ENCODE measurements at regions not wholly inside any gene's neighbourhood (a gene's known extent, or its start where the extent isn't known, plus 50 kb on each side); places are given as distances from the start of the nearest gene placed in this dataset.

DNA sequence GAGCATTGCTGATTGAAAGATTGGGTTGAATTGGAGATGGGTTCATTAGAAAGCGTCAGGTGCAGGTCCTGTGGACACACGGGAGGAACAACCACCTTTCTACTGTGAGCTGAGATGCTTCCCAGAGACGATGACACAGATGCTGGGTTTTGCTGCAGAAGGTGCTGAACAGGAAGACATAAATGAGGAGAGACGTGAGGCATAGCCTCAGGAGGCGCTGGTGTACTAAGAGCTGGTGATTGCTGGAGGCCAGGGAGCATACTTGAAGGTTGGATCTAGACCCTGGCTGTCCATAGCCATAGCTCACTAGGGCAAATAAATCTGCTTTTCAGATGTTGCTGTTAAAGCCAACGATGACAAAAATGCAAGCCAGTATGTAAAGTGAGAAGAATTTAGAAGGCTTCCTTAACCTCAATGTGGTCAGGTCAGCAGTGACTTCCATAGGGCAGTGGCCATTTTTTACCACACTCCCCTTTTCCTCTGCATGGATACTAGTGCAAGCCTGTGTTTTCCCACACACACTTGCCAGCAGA lies 153.7 kb downstream of the SOX11 start:
- Mint-ChIP-seq H3K27me3 (no peaks in the 10 kb centered on the region), H3K4me1 (no peaks in the 10 kb centered on the region), H3K9me3 (ENCODE audit: low read depth) (no peaks in the 10 kb centered on the region), H3K4me3 (no peak overlapping the region), H3K27ac (no peak overlapping the region), H3K36me3 (ENCODE audit: low read depth) (no peaks in the 10 kb centered on the region)
- no peak for DNase-seq
- intact Hi-C loops (cut with DNase I, micrococcal nuclease): no loop called here
- no peak for ATAC-seq
- POLR2A ChIA-PET: no interaction called here
- CTCF ChIA-PET: no interaction called here

DNA sequence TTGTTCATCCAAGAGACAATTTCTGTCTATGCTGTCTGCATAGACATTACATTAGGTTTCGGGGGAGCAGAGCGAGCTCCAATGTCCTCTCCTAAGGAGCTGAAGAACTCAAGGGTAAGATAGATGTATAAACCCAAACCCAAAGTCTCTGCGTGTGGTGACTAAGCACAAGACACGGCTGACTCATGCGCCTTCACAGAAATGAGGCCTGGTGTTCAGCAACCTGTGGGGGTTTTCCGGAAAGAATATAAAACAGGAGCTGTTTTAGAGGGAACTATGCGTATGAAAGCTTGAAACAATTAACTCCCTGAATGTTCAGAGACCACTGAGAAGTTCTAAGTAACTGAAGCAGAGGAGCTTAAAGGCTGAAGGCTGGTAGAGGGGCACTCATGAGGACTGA lies 154.7 kb downstream of the SOX11 start:
- no peaks in the 10 kb centered on the region for H3K27me3 Mint-ChIP-seq
- H3K27ac Mint-ChIP-seq: no peak overlapping the region
- ATAC-seq (no peak), DNase-seq (no peak)
- intact Hi-C loops (cut with DNase I, micrococcal nuclease): no loop called here
- ChIA-PET CTCF (no interaction called here), POLR2A (no interaction called here)
- no peaks in the 10 kb centered on the region for H3K36me3 Mint-ChIP-seq (ENCODE audit: low read depth)
- no peak overlapping the region for H3K4me3 Mint-ChIP-seq
- H3K9me3 Mint-ChIP-seq (ENCODE audit: low read depth): no peaks in the 10 kb centered on the region
- H3K4me1 Mint-ChIP-seq: no peaks in the 10 kb centered on the region

DNA sequence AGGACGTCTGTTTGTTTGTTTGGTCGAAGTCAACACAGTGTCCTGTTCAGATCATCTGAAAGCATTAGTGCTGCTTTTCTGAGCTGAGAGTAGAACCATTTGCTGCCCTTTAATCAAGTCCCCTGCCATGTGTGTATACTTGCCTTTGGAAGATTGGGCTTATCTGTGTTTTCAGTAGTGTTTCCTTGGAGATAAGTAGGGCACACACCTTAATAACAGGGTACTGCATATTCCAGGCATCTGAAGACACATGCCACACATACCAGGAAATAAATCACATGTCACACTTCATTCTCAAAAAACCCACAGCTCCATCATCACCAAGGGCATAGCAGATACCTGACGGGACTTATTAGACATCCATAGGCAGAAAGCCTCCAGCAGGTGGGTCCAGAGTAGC lies 157.4 kb downstream of the SOX11 start:
- no peak overlapping the region for H3K4me3 Mint-ChIP-seq
- no peak overlapping the region for H3K27ac Mint-ChIP-seq
- CTCF ChIA-PET: no interaction called here
- no peaks in the 10 kb centered on the region for H3K27me3 Mint-ChIP-seq
- no peaks in the 10 kb centered on the region for H3K4me1 Mint-ChIP-seq
- POLR2A ChIA-PET: no interaction called here
- DNase-seq: no peak
- no peak for ATAC-seq
- intact Hi-C loops (cut with DNase I, micrococcal nuclease): no loop called here
- H3K9me3 Mint-ChIP-seq (ENCODE audit: low read depth): no peaks in the 10 kb centered on the region
- H3K36me3 Mint-ChIP-seq (ENCODE audit: low read depth): no peaks in the 10 kb centered on the region

DNA sequence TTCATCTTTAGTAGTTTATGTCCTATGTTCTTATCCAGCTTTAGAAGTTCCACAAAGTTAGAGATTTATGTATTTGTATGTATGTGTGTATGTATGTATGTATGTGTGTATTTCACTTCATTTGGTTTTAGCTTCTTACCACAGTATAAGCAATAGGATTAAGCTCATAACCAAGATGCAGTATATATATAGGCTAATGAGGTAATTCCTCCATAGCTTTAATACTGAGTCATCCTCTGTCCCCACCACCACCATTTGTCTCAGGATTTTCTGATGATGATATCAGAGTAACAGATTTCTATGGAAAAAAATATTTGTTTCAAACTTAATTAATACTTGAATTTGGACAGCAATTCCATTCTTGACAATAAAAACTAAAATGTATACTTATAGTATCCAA lies 159.2 kb downstream of the SOX11 start:
- Mint-ChIP-seq H3K4me1 (no peaks in the 10 kb centered on the region), H3K27ac (no peak overlapping the region), H3K36me3 (ENCODE audit: low read depth) (no peaks in the 10 kb centered on the region), H3K27me3 (no peaks in the 10 kb centered on the region), H3K4me3 (no peak overlapping the region), H3K9me3 (ENCODE audit: low read depth) (no peaks in the 10 kb centered on the region)
- ATAC-seq (no peak), DNase-seq (no peak)
- ChIA-PET CTCF (no interaction called here), POLR2A (no interaction called here)
- intact Hi-C loops (cut with DNase I, micrococcal nuclease): no loop called here

DNA sequence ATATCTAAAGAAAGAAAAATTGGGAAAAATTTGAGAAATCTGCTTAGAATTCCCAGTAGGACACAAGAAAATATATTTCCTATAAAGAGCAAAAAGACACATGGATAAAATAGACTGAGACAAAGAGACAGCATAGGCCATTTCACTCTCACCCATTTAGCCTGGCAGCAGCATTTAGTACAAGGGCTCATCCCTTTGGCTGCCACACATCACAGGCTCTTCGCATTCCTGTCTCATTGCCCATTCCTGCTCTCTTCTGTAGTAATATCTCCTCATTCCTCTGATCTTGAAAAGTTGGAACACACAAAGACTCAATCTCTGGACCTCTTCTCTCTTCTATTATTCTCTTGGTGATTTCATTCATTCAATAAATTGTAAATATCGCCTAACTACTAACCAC lies 162.6 kb downstream of the SOX11 start:
- ATAC-seq (no peak), DNase-seq (no peak)
- POLR2A ChIA-PET: no interaction called here
- Mint-ChIP-seq H3K27me3 (no peaks in the 10 kb centered on the region), H3K4me1 (no peaks in the 10 kb centered on the region), H3K9me3 (ENCODE audit: low read depth) (no peaks in the 10 kb centered on the region), H3K27ac (no peak overlapping the region), H3K4me3 (no peak overlapping the region), H3K36me3 (ENCODE audit: low read depth) (no peaks in the 10 kb centered on the region)
- CTCF ChIA-PET: interaction anchor here (0.7 kb wide), 1 partner anchor 515 kb away, joined by 3 read pairs; no protein-coding TSS in a partner anchor
- intact Hi-C loops (cut with DNase I, micrococcal nuclease): no loop called here

DNA sequence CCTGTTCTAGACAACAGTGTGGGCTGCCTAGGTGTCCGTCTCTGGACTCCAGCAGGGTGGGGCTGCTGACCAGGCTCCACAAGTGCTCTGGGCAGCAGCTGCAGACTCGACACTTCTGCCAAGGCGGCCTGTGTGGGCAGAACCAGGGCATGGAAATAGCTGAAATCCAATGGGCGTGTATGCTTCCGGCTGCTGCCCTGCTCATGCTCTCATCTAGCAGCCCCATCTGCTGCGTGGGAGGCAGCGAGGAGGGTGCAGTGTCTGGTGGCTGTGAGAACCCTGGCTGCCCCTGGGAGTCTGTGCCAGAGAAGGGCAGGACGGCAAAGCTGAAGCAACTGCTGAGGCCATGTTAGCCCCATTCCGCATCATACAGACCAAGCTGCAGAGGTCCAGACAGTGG lies 174.9 kb downstream of the SOX11 start:
- H3K27me3 Mint-ChIP-seq: no peaks in the 10 kb centered on the region
- intact Hi-C loops (cut with DNase I, micrococcal nuclease): no loop called here
- H3K9me3 Mint-ChIP-seq (ENCODE audit: low read depth): peaks cover 2% of the 10 kb centered on the region
- no peak overlapping the region for H3K27ac Mint-ChIP-seq
- CTCF ChIA-PET: no interaction called here
- POLR2A ChIA-PET: no interaction called here
- DNase-seq (no peak), ATAC-seq (no peak)
- H3K36me3 Mint-ChIP-seq (ENCODE audit: low read depth): no peaks in the 10 kb centered on the region
- H3K4me1 Mint-ChIP-seq: no peaks in the 10 kb centered on the region
- H3K4me3 Mint-ChIP-seq: no peak overlapping the region

DNA sequence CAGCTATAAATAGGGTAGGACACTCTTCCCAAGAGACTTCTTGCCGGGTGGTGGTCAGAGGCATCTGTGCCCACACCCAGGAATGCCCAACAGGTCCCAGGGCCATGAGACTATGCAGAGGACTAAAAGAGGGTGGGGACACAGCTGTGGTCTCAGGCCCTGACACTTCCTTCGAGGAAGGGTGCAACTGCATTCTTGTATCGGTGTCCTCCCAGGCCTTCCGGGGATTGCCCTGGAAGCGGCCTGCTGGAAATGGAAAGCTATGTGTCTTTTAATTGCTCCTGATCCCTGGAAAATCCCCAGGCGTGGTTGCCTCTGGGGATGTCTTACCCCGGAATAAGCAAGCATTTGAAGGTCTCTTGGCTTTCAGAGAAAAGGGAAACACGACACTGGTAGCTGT lies 176.7 kb downstream of the SOX11 start:
- no peaks in the 10 kb centered on the region for H3K4me1 Mint-ChIP-seq
- no peaks in the 10 kb centered on the region for H3K36me3 Mint-ChIP-seq (ENCODE audit: low read depth)
- POLR2A ChIA-PET: interaction anchor here (0.6 kb wide), 1 partner anchor 12 kb away, joined by 3 read pairs; no protein-coding TSS in a partner anchor
- CTCF ChIA-PET: no interaction called here
- peaks cover 6% of the 10 kb centered on the region for H3K9me3 Mint-ChIP-seq (ENCODE audit: low read depth)
- DNase-seq (no peak), ATAC-seq (no peak)
- H3K27ac Mint-ChIP-seq: no peak overlapping the region
- no peak overlapping the region for H3K4me3 Mint-ChIP-seq
- H3K27me3 Mint-ChIP-seq: no peaks in the 10 kb centered on the region
- intact Hi-C loops (cut with DNase I, micrococcal nuclease): no loop called here

DNA sequence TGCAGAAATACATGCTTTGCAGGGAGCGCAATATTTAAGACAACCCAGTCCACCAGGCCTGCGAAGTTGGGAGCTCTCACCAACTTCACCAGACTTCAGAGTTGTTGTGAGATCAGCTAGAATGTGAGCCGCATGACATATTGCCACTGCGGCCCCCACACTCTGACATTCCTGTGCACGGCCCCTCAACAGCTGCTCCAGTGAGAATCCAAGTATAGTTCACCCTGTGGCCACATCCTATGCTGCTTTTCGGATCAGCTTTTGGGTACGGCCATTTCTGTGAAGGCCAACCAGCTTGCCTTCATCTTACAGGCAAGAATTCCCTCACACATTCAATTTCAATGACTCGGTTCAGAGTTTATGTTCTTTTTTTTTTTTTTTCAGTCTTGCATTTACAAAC lies 177.8 kb downstream of the SOX11 start:
- CTCF ChIA-PET: no interaction called here
- no peak overlapping the region for H3K27ac Mint-ChIP-seq
- H3K4me1 Mint-ChIP-seq: no peaks in the 10 kb centered on the region
- H3K36me3 Mint-ChIP-seq (ENCODE audit: low read depth): no peaks in the 10 kb centered on the region
- no peak overlapping the region for H3K4me3 Mint-ChIP-seq
- POLR2A ChIA-PET: no interaction called here
- DNase-seq (no peak), ATAC-seq (no peak)
- H3K27me3 Mint-ChIP-seq: no peaks in the 10 kb centered on the region
- intact Hi-C loops (cut with DNase I, micrococcal nuclease): no loop called here
- H3K9me3 Mint-ChIP-seq (ENCODE audit: low read depth): peaks cover 6% of the 10 kb centered on the region

DNA sequence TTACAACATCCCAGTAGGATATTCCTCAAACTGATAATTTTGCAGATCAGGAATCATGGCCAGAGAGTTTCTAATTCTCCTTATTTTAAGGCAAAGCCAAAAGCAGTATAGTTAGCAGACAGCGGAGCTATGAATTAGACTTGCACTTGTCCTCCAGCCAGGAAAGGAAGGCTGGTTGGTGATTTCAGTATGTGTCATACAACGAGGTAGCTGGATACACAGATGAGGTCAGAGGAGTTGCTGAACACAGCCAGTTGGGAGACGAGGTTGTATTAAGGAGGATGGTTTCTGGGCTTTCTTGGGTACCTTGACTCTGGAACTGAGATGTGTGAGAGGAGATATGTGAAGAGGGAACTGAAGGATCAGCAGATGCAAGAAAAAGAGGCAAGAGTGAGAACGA lies 185.2 kb downstream of the SOX11 start:
- POLR2A ChIA-PET: interaction anchor here (0.6 kb wide), 1 partner anchor 23 kb away, joined by 3 read pairs; no protein-coding TSS in a partner anchor
- Mint-ChIP-seq H3K36me3 (ENCODE audit: low read depth) (no peaks in the 10 kb centered on the region), H3K4me1 (no peaks in the 10 kb centered on the region), H3K4me3 (no peak overlapping the region), H3K9me3 (ENCODE audit: low read depth) (peaks cover 12% of the 10 kb centered on the region), H3K27me3 (no peaks in the 10 kb centered on the region), H3K27ac (no peak overlapping the region)
- intact Hi-C loops (cut with DNase I, micrococcal nuclease): no loop called here
- CTCF ChIA-PET: no interaction called here
- DNase-seq: no peak
- no peak for ATAC-seq

DNA sequence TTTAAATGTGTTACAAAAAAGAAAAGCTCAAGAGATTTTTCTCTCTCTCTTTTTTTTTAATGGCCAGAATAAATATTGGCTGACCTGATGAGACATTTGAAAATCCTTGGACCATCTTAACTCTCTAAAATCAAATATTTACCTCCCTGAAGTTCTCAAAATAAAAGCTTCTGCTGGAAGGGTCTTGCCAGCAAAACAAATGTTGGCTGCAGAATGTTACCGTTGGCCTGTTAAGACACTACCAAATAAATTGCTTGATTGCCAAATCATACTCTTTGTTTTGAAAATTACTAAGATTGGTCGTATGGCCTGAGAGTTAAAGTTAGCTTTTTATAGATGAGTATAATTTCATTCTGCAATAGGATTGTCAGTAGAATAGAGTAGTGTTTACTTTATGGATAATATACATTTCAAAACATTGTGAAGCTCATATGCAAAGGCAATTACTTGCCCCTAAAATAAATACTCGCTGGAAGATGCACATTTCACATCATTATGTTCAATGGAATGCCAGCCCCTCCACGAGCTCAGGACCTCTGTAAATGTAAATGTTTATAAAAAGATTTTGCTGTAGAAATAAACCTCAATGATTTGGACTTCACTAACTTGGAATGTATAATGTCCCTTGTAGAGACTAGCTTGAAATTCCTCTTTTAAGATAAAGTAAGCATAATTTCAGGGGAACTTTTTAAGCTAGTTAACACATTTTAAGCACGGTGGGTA lies 193.4 kb downstream of the SOX11 start:
- no peak overlapping the region for H3K4me3 Mint-ChIP-seq
- ChIA-PET CTCF (interaction anchor here (0.6 kb wide), 2 partner anchors 174 to 1354 kb away, joined by 3 read pairs; no protein-coding TSS in a partner anchor), POLR2A (no interaction called here)
- no peak for DNase-seq
- peaks cover 9% of the 10 kb centered on the region for H3K9me3 Mint-ChIP-seq (ENCODE audit: low read depth)
- no peaks in the 10 kb centered on the region for H3K27me3 Mint-ChIP-seq
- H3K4me1 Mint-ChIP-seq: no peaks in the 10 kb centered on the region
- ATAC-seq: no peak
- no peak overlapping the region for H3K27ac Mint-ChIP-seq
- no peaks in the 10 kb centered on the region for H3K36me3 Mint-ChIP-seq (ENCODE audit: low read depth)
- intact Hi-C loops (cut with DNase I, micrococcal nuclease): no loop called here

DNA sequence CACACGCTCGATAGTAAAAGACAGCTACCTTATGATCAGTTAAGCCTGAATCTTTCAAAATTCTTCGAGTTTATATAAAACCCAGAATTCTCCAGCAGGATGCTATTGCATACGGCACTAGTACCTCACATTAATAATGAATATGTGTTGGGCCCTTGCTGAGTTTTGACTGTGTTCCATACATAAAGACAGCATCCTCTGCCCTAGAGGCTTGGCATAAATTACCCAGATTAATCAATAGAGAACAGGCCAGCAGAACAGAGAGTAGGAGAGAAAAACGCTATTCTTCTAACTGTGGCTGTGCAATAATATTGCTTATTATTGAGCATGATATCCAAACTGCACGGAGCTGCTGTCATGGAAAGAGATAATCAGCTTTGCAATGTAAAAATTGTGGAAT lies 194.3 kb downstream of the SOX11 start:
- H3K27ac Mint-ChIP-seq: no peak overlapping the region
- no peak overlapping the region for H3K4me3 Mint-ChIP-seq
- POLR2A ChIA-PET: no interaction called here
- DNase-seq: no peak
- ATAC-seq: no peak
- H3K27me3 Mint-ChIP-seq: no peaks in the 10 kb centered on the region
- H3K9me3 Mint-ChIP-seq (ENCODE audit: low read depth): peaks cover 7% of the 10 kb centered on the region
- no peaks in the 10 kb centered on the region for H3K4me1 Mint-ChIP-seq
- CTCF ChIA-PET: interaction anchor here (0.7 kb wide), 1 partner anchor 9 kb away, joined by 3 read pairs; no protein-coding TSS in a partner anchor
- no peaks in the 10 kb centered on the region for H3K36me3 Mint-ChIP-seq (ENCODE audit: low read depth)
- intact Hi-C loops (cut with DNase I, micrococcal nuclease): no loop called here

DNA sequence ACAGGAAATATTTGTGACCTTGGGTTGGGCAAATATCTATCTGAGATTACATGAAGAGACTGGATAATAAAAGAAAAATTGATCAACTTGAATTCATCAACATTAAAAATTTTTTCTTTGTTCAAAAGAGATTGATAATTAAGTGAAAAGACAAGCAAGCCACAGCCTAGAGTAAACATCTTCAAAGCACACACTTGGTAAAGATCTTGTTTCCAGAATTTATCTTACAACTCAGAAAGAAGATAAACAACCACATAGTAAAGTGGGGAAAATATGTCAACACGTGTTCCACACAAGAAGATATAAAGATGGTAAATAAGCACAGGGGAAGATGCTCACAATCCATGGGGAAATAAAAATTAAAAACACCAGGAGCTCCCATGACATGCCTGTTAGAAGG lies 195.9 kb downstream of the SOX11 start:
- Mint-ChIP-seq H3K27ac (no peak overlapping the region), H3K36me3 (ENCODE audit: low read depth) (no peaks in the 10 kb centered on the region)
- CTCF ChIA-PET: no interaction called here

More for the DNA sequence above, 195.9 kb downstream of the SOX11 start:
- intact Hi-C loops (cut with DNase I, micrococcal nuclease): no loop called here
- no peaks in the 10 kb centered on the region for H3K27me3 Mint-ChIP-seq
- POLR2A ChIA-PET: no interaction called here
- ATAC-seq (no peak), DNase-seq (no peak)
- no peak overlapping the region for H3K4me3 Mint-ChIP-seq
- H3K4me1 Mint-ChIP-seq: no peaks in the 10 kb centered on the region
- H3K9me3 Mint-ChIP-seq (ENCODE audit: low read depth): peaks cover 5% of the 10 kb centered on the region
